Tongue (tissue), 1 donor: ENCODE measurements at regions not wholly inside any gene's neighbourhood (a gene's known extent, or its start where the extent isn't known, plus 50 kb on each side); places are given as distances from the start of the nearest gene placed in this dataset.
"Not testable (repeated sequence)": the region's sequence is repeated elsewhere in the genome, so short reads cannot be mapped to it uniquely, and the experiment has no call there.

ENCODE experiments used
- DNase-seq: peaks from one replicate; pipeline ENCODE4 v3.0.0-alpha.2; 2015

DNA sequence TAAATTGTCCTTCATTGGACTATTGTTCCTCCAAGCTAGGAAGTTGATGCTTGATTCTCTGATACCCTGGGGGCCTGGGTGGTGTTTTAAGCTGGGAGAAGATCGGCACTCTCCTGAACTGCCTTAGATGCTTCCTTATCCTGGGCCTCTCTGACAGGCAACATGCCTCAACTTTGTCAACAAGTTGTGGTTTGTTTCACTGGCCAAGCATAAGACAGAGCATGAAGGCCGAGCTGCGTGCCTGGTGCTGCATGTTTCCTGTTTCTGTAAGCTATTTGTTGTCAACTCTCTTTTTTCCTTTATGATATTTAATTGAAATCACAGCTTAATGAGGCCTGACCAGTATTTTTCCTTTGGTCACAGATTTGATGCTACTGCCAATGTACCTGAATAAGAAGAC, 187.6 kb upstream of the TNC start:
- DNase-seq = no peak

GRCh38 chr9:115306865-115307264, 188.9 kb upstream of the TNC start:
- peak; percentile 47 for DNase-seq

GRCh38 chr9:115313545-115313944, 195.6 kb upstream of the TNC start:
- no peak for DNase-seq

DNA sequence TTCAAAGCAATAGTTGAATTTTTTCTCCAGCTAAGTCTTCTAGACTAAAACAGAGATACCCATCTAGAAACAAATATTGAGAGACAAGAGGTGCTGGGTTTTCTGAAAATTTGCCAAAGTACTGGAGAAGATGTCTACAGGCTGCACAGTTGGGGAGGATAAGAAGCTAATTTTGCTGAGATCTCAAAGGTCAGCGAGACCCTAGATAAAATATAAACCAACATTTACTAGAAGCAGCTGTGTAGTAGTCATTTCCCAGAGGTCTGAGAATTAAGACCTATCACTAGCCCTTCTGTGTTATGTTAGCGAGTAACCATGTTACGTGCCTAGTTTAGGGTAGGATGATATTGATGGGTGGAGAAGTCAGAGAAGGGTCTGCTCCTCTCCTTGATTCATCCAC, 208.5 kb upstream of the TNC start:
- no peak for DNase-seq

DNA sequence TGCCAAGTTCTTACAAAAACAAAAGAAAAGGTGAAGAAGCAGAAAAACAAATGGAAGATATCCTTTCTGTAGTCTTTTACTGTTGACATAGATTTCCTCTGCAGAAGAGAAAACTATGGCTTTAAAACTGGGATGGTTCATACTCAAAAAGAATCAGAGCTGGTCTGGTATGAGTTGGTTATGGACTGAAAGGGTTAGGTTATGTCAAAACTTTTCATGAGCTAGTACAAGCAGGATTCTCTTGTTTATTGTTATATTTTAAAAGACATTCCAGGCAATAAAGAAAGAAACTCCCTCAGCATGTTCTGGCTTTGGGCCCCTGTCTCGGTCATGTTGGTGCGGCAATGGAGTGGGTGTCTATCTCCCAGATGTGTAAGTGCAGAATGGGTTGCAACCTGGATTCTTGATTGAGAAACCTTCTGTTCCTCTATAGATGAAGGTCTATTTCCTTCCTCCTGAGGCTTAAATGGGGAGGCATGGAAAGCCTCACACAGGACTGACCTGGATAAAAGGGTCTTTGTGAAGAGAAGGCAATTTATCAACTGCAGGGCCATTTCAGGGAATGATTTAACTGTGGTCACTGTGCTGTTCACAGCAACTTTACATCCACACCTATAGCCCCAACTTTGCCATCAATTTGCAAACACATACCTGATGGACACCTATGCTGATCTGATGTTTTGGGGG, 209.6 kb upstream of the TNC start:
- peak; percentile 34 for DNase-seq

DNA sequence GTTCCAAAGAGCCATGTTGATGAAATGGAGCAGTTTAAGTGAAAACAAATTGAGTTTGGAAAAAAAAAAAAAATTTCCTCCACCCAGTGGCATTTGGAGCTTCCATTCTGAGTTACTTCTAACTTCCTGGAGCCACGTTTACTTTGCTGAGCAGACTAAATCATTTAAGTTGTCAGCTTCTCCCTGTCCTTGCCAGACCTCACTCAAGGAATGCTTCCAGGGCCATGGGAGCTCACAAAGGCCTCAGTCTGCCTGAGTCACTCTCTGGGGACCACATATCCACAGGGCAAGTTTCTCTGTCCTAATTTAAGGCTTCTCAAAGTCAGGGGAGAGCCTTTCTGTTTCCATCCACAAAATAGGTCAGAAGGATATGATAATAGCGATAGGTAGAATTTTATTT, 210.3 kb upstream of the TNC start:
- DNase-seq = peak; percentile 47

DNA sequence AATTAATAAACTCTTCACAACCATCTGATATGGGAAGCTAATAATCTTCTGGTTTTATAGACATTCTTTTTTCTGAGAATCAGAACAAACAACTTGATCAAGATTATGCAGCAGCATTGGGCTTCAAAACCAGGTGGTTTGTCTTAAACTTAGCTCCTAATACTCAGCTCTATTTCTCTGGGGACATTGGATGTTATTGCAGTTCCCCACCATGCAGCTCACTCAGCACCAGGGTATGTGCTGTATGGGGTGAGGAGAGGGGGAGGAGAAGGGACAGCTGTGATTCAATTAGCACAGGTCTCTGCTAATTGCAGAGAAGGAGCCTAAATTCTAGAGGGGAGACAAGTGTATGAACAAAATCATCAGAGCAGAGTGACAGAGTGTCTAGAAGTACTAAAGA, 210.7 kb upstream of the TNC start:
- DNase-seq = no peak

- DNase-seq = no peak
These were observed 215.5 kb upstream of the TNC start for GRCh38 chr9:115333277-115334070.

DNA sequence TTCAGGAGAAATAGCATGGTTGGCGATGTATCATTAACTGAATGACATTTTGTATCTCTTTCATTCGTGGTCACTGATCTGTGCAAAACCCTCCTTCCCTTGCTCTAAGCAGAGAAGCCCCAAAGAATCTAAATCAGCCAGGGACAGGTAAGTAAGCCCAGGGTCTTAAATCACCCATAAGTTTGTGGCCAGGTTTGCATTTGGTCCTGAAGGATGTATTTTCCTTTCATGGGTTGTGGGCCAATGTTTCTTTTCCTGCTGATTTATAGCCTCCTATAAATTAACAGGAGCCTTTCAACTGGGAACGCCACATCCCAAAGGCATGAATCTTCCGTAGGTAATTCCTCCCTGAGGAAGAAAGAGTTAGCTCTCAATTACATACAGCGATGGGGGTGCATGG, 217.5 kb upstream of the TNC start:
- DNase-seq = no peak

GRCh38 chr9:115340314-115340713, 222.4 kb upstream of the TNC start:
- no peak for DNase-seq

DNA sequence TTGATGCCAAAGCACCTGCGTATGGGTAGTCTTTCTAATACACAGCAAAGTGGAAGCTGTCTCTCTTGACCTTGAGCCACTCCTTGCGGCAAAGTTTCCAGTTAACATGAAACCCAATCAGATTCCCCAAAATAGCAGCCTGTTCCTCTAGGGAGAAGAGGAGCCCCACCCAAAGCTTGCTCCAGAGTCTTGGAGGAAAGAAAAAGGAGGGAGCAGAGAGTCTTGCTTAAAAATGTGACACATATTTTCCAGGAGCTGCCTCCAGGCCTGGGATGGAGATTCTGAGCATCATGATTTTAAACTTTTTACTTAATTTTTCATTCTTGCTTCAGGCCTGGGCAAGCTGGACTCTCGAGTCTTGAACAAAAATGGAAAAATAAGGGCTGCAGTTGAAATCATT, 223.5 kb upstream of the TNC start:
- peak; percentile 36 for DNase-seq

DNA sequence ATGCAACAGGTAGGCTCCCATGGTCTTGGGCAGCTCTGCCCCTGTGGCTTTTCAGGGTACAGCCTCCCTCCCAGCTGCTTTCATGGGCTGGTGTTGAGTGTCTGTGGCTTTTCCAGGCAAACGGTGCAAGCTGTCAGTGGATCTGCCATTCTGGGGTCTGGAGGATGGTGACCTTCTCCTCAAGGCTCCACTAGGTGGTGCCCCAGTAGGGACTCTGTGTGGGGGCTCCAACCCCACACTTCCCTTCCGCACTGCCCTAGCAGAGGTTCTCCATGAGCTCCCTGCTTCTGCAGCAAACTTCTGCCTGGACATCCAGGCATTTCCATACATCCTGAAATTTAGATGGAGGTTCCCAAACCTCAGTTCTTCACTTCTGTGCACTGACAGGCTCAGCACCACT, 229.8 kb upstream of the TNC start:
- not testable (repeated sequence) for DNase-seq

DNA sequence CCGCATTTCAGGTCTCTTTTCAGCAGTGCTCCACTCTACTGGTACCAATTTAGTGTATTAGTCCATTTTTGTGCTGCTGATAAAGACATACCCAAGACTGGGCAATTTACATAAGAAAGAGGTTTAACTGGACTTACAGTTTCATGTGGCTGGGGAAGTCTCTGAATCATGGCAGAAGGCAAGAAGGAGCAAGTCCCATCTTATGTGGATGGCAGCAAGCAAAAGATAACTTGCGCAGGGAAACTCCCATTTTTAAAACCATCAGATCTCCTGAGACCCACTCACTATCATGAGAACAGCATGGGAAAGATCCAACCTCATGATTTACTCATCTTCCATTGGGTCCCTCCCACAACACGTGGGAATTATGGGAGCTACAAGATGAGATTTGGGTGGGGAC, 231.0 kb upstream of the TNC start:
- not testable (repeated sequence) for DNase-seq

- DNase-seq = no peak
These were observed 231.6 kb upstream of the TNC start for GRCh38 chr9:115349542-115349941.

DNA sequence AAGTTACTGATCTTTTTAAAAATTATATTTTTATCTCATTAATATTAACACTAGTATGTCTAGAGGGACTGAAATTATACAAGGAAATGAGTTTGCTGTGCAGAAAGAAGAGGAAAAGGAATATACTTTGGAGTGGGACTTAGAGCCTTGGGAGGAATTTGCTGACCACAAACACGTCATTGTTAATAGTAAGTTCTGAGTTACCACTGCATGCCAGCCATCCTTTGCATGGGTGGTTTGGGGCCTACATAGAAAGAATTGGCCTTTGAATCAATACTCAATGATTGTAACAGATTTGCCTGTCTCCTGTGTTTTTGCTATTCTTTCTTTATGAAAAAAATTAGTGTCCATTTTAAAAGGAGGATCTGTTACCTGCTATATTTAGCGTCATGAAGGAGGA, 232.6 kb upstream of the TNC start:
- DNase-seq = no peak

DNA sequence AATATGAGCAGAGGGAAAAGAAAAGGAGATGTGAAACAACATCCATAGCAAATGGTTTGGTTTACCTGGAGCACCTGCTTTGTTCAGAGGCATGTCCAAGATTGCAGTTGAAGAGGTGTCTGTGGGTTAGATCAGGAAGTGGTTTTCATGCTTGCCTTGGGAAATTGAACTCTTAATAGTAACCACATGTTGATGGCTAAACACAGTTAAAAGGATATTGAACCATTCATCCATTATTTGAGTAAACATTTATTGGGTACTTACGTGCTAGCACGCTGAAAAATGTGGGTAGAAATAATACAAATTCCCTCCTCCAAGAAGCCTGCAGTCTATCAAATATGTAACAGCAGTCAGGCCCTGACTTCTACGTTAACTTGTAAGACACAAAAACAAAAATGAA, 235.7 kb upstream of the TNC start:
- no peak for DNase-seq

- no peak for DNase-seq
These were observed 239.9 kb upstream of the TNC start for GRCh38 chr9:115357821-115358220.

DNA sequence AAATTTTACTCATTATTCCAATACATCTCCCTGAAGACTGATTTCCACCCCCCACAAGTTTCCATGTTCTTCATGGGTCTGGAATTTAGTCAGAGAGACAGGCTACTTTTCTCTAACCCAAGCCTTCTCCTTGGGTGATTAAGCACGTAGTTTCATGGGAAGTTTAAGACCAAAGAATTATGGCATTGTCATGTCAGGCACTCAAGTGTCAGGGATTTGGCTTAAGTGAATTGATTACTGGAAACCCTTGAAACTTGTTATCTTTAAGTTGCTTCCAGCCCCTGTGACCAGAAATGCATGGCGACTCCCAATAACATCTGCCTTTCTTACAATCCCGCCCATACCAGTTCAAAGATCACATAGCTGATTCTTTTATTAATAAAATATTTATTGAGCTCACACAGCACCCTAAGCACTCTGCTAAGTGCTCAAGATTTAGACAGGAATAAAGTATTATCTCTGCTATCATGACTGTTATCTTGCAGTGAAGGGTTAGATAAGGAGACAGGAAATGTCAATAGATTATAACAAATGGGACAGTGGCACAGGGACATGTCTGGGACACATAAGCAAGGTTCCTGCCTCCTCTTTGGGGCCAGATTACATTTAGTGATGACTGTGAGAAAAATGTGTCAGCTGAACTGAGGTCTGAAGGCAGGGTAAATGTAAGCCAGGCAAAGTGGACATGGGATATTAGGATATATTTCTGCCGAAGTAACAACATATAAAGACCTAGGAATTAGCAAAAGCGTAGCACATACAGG, 241.2 kb upstream of the TNC start:
- DNase-seq = no peak

DNA sequence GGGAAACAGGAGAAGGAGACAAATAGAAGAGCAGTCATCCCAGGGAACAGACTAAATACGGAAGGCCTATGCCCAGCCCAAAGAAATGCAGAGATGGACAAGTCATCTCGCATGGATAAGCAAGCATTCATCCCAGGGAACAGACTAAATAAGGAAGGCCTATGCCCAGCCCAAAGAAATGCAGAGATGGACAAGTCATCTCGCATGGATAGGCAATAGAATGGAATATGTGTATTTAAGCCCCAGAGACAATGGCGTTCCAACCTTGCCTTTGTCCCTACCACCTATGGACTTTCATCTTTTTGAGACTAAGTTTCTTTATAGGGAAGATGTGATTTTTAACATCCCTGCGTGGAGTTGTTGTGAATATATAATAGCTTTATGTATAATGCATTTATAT, 242.2 kb upstream of the TNC start:
- no peak for DNase-seq

- no peak for DNase-seq
These were observed 244.1 kb upstream of the TNC start for GRCh38 chr9:115362101-115362500.

- no peak for DNase-seq
These were observed 244.7 kb upstream of the TNC start for GRCh38 chr9:115362640-115363039.

GRCh38 chr9:115364991-115365390, 247.0 kb upstream of the TNC start:
- DNase-seq = no peak

- DNase-seq = no peak
These were observed 249.4 kb upstream of the TNC start for GRCh38 chr9:115367321-115367720.
